ENCODE measurements at regions not wholly inside any gene's neighbourhood (a gene's known extent, or its start where the extent isn't known, plus 50 kb on each side); places are given as distances from the start of the nearest gene placed in this dataset.

- no peaks in the 10 kb centered on the region for H3K36me3 Mint-ChIP-seq (ENCODE audit: insufficient read depth in 1 of 3, low read depth in 3 of 3)
- Histone ChIP-seq H3K18ac (ENCODE audit: insufficient read length, low read depth, low read length) (no peak overlapping the region), H3K4ac (ENCODE audit: low read depth, low read length) (no peak overlapping the region), H3T11ph (ENCODE audit: low read length) (no peak overlapping the region), H2BK12ac (ENCODE audit: insufficient read length, low read depth, low read length) (no peak overlapping the region), H2AK5ac (ENCODE audit: insufficient read length, low read length) (no peak overlapping the region), H4K91ac (ENCODE audit: insufficient read length, low read depth, low read length) (no peak overlapping the region), H3K4me2 (ENCODE audit: insufficient read depth, insufficient read length, low read length) (no peak overlapping the region), H3K14ac (ENCODE audit: insufficient read depth, low read length) (no peak overlapping the region), H4K8ac (replicated peaks; ENCODE audit: insufficient read length, low read depth, low read length) (no peak overlapping the region), H4K20me1 (ENCODE audit: control insufficient read depth, insufficient read depth, insufficient read length) (no peaks in the 10 kb centered on the region), H3K9me3 (ENCODE audit: control insufficient read depth, low read depth, low read length) (no peaks in the 10 kb centered on the region), H3K56ac (ENCODE audit: insufficient read length, low read depth, low read length) (no peak overlapping the region), H3K27me3 (ENCODE audit: insufficient read depth, low read length) (no peaks in the 10 kb centered on the region), H3K4me1 (ENCODE audit: insufficient read depth, low read length) (0 out of 2 replicates have a peak, but pooled peaks cover 2% of the 10 kb centered on the region), H2AFZ (ENCODE audit: low read length) (no peak overlapping the region), H4K5ac (ENCODE audit: insufficient read length, low read depth, low read length) (no peak overlapping the region), H2BK5ac (ENCODE audit: insufficient read length, low read length) (no peak overlapping the region), H2BK20ac (ENCODE audit: low read depth, low read length, poor library complexity, severe bottlenecking) (no peak overlapping the region), H2BK15ac (ENCODE audit: low read depth, low read length) (no peak overlapping the region), H2BK120ac (ENCODE audit: low read depth, low read length, poor library complexity, severe bottlenecking) (no peak overlapping the region), H3K79me1 (ENCODE audit: insufficient read depth, low read depth, low read length, poor library complexity, severe bottlenecking) (no peaks in the 10 kb centered on the region), H3K23ac (ENCODE audit: insufficient read length, low read depth, low read length) (no peak overlapping the region), H3K23me2 (ENCODE audit: insufficient read length, low read depth, low read length, poor library complexity, severe bottlenecking) (no peaks in the 10 kb centered on the region), H3K79me2 (ENCODE audit: insufficient read depth, low read length) (no peaks in the 10 kb centered on the region), H3K27ac (ENCODE audit: insufficient read length, low read depth, low read length) (no peak overlapping the region), H3K9ac (ENCODE audit: extremely low read depth, insufficient read length, low read length) (no peak overlapping the region)
- no peak for TF ChIP-seq CTCF (conservative IDR thresholded peaks at IDR 0.05)
- no peak overlapping the region for H3K27ac Mint-ChIP-seq
- no peaks in the 10 kb centered on the region for H3K9me3 Mint-ChIP-seq
- H3K27me3 Mint-ChIP-seq (ENCODE audit: low read depth): no peaks in the 10 kb centered on the region; the same call in 1 of the 2 replicates
- peaks cover 12 to 13% of the 10 kb centered on the region in 2 experiments for H3K4me1 Mint-ChIP-seq
- H3K4me3 Mint-ChIP-seq: no peak overlapping the region
- DNase-seq: no peak
Measured at GRCh38 chr6:90770778-90771177, 183.9 kb upstream of the MAP3K7 start.

All from H9 (cell line).